GM12878 (cell line): ENCODE measurements at regions not wholly inside any gene's neighbourhood (a gene's known extent, or its start where the extent isn't known, plus 50 kb on each side); places are given as distances from the start of the nearest gene placed in this dataset.

ENCODE experiments used
- CEBPB ChIP-seq, 2 experiments: fragments of 150-350 bp in 1 of 2; IDR thresholded peaks; 2 replicates each; pipeline ENCODE4 v1.6.1; 2012 to 2014; ENCODE audit warnings: low read depth in 2 of 2, low read length in 2 of 2, borderline replicate concordance in 1 of 2, inconsistent platforms in 1 of 2
- CTCF ChIP-seq, 3 experiments: IDR thresholded peaks in 2 of 3; conservative IDR thresholded peaks in 1 of 3; 2 replicates each; pipeline ENCODE4 v1.5.1; 2011; ENCODE audit warnings: low read depth in 3 of 3, low read length in 3 of 3, mild to moderate bottlenecking in 3 of 3, control low read depth in 2 of 3, moderate library complexity in 2 of 3, inconsistent platforms in 1 of 3, mixed read lengths in 1 of 3; ENCODE audit not compliant: control insufficient read depth in 2 of 3, insufficient read depth in 1 of 3; ENCODE audit errors: extremely low read depth in 1 of 3
- NFIC ChIP-seq: IDR thresholded peaks from 2 replicates; pipeline ENCODE4 v1.6.1; 2012; ENCODE audit warnings: low read depth, mild to moderate bottlenecking, inconsistent platforms, low read length, moderate library complexity
- NFYA ChIP-seq: IDR thresholded peaks from 2 replicates; pipeline ENCODE4 v1.6.1; 2011; ENCODE audit warnings: low read depth, mild to moderate bottlenecking, low read length, improper control_type of control experiment, borderline replicate concordance
- NR2C2 ChIP-seq: IDR thresholded peaks from 2 replicates; pipeline ENCODE4 v1.6.1; 2011; ENCODE audit warnings: borderline replicate concordance, low read depth; ENCODE audit not compliant: control insufficient read depth, insufficient read length

- no peak for TF ChIP-seq NFYA
- no peak for TF ChIP-seq CEBPB (IDR thresholded peaks at IDR 0.05; ENCODE audit: borderline replicate concordance in 1 of 2, low read depth in 2 of 2, low read length in 2 of 2)
- no peak for TF ChIP-seq NR2C2
- TF ChIP-seq CTCF (IDR thresholded peaks at IDR 0.05 in 2 of 3, conservative IDR thresholded peaks at IDR 0.05 in 1 of 3; ENCODE audit: control insufficient read depth in 2 of 3, extremely low read depth in 1 of 3, insufficient read depth in 1 of 3, low read depth in 3 of 3, low read length in 3 of 3) = no peak
- TF ChIP-seq NFIC = no peak
Observed at GRCh38 chr14:83208341-83208740, 1674.7 kb upstream of the SEL1L start.
